Retina (tissue), 1 donor: ENCODE measurements at regions not wholly inside any gene's neighbourhood (a gene's known extent, or its start where the extent isn't known, plus 50 kb on each side); places are given as distances from the start of the nearest gene placed in this dataset.
"Not testable (repeated sequence)": the region's sequence is repeated elsewhere in the genome, so short reads cannot be mapped to it uniquely, and the experiment has no call there.

Experiments
- DNase-seq: peaks from one replicate; pipeline ENCODE4 v3.0.0-alpha.2; 2016

- no peak for DNase-seq
These were observed 67.4 kb downstream of the ARRDC3 start for GRCh38 chr5:91315701-91316100.

GRCh38 chr5:91313757-91314673, 69.1 kb downstream of the ARRDC3 start:
- DNase-seq = no peak

- DNase-seq = no peak
These were observed 70.4 kb downstream of the ARRDC3 start for GRCh38 chr5:91312698-91313097.

- no peak for DNase-seq
These were observed 71.2 kb downstream of the ARRDC3 start for GRCh38 chr5:91311697-91312501.

- DNase-seq = no peak
These were observed 71.9 kb downstream of the ARRDC3 start for GRCh38 chr5:91311168-91311696.

GRCh38 chr5:91308157-91308556, 75.0 kb downstream of the ARRDC3 start:
- not testable (repeated sequence) for DNase-seq

- DNase-seq = no peak
These were observed 76.1 kb downstream of the ARRDC3 start for GRCh38 chr5:91307048-91307447.

- DNase-seq = no peak
These were observed 76.6 kb downstream of the ARRDC3 start for GRCh38 chr5:91306497-91306896.

GRCh38 chr5:91305640-91306039, 77.5 kb downstream of the ARRDC3 start:
- DNase-seq = no peak

- DNase-seq = not testable (repeated sequence)
These were observed 79.1 kb downstream of the ARRDC3 start for GRCh38 chr5:91304015-91304414.

- no peak for DNase-seq
These were observed 80.2 kb downstream of the ARRDC3 start for GRCh38 chr5:91302958-91303357.

- DNase-seq = no peak
These were observed 80.8 kb downstream of the ARRDC3 start for GRCh38 chr5:91302305-91302704.

GRCh38 chr5:91301106-91301846, 81.8 kb downstream of the ARRDC3 start:
- no peak for DNase-seq

- no peak for DNase-seq
These were observed 85.1 kb downstream of the ARRDC3 start for GRCh38 chr5:91297994-91298393.

- no peak for DNase-seq
These were observed 86.4 kb downstream of the ARRDC3 start for GRCh38 chr5:91296674-91297143.

- not testable (repeated sequence) for DNase-seq
These were observed 87.0 kb downstream of the ARRDC3 start for GRCh38 chr5:91296102-91296501.

GRCh38 chr5:91293131-91293530, 90.0 kb downstream of the ARRDC3 start:
- no peak for DNase-seq

- no peak for DNase-seq
These were observed 91.2 kb downstream of the ARRDC3 start for GRCh38 chr5:91291628-91292569.

GRCh38 chr5:91288118-91288916, 94.8 kb downstream of the ARRDC3 start:
- DNase-seq = no peak

- not testable (repeated sequence) for DNase-seq
These were observed 98.1 kb downstream of the ARRDC3 start for GRCh38 chr5:91285062-91285461.

GRCh38 chr5:91283899-91284298, 99.2 kb downstream of the ARRDC3 start:
- no peak for DNase-seq
